ENCODE measurements at regions not wholly inside any gene's neighbourhood (a gene's known extent, or its start where the extent isn't known, plus 50 kb on each side); places are given as distances from the start of the nearest gene placed in this dataset.

DNA sequence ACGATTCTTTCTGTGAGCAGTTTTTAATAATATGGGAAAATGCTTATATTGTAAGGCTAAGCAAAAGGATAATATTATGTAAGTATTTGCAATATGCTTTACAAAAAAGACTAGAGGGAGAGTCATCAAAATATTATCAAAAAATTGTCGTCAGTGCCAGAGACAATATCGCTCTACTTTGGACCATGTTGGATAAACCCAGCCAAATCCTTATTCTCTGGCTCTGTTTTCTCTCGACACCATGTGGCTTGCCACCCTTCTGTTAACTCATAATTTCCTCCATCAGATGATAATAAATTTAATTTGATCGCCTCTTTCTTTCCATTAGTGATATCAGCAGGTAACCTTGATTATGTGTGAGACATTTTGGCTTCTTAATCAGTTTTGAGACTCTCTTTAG lies 129.9 kb downstream of the CDC42EP3 start:
- H3K9ac ChIP-seq = no peak overlapping the region
- H3K36me3 ChIP-seq (ENCODE audit: control insufficient read depth, insufficient read depth, low read length) = no peaks in the 10 kb centered on the region
- H3K27me3 ChIP-seq (ENCODE audit: control insufficient read depth, insufficient read depth, low read length) = no peaks in the 10 kb centered on the region
- no peak overlapping the region for H3K4me3 ChIP-seq (ENCODE audit: low read depth, low read length)
- H3K27ac ChIP-seq = no peak overlapping the region
- no peak for TF ChIP-seq CTCF (IDR thresholded peaks at IDR 0.05)
- no peak overlapping the region for H3K4me2 ChIP-seq (ENCODE audit: low read length)
- no peaks in the 10 kb centered on the region for H3K9me3 ChIP-seq (ENCODE audit: control insufficient read depth, low read length)
- H3K4me1 ChIP-seq = no peaks in the 10 kb centered on the region
- no peak overlapping the region for H2AFZ ChIP-seq
- no peaks in the 10 kb centered on the region for H3K79me2 ChIP-seq

DNA sequence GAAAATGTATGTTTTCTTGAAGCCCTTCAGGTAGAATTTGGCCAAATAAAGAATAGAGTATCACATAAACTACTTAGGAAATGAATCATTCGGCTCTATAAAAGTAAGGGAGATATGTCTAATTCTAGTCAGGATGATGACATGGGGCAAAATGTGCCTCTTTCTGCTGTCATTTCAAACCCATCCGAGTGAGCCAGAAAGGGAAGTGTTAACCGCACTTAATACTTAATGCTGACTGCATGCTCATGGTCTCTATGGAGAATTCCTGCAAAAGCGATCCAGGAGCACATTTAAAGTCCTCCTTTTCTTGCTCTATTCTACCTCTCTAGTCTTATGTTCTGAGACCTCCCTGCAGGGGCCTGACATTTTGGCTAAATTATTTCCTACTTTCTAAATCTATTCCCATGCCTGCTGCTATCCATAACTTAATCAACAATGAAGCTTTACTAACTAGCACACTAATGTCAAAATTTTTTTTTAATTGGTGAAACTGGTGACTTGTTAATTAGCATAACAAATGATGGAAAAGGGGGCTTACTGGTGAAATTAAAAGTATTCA lies 127.4 kb downstream of the CDC42EP3 start:
- Histone ChIP-seq H3K4me2 (ENCODE audit: low read length) (no peak overlapping the region), H3K36me3 (ENCODE audit: control insufficient read depth, insufficient read depth, low read length) (no peaks in the 10 kb centered on the region)
- no peak for TF ChIP-seq CTCF (IDR thresholded peaks at IDR 0.05)

DNA sequence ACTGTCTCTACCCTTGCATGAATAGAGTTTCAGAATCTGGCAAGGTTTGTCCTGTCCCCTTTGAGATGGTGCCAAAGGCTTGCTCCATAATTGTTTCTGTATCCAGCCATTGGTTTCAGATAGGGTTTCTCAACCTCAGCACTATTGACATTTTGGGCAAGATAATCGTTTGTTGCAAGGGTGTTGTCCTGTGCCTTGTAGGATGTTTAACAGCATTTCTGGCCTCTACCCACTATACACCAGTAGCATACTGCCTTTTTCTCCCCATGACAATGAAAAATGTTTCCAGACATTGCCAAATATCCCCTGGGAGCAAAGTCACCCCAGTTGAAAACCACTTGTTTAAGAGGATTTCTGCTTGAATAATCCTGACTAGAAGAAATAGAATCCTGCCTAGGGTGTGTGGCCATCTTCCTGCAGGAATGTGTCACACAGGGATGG lies 126.8 kb downstream of the CDC42EP3 start:
- no peaks in the 10 kb centered on the region for H3K9me3 ChIP-seq (ENCODE audit: control insufficient read depth, low read length)
- no peaks in the 10 kb centered on the region for H3K79me2 ChIP-seq
- no peak overlapping the region for H2AFZ ChIP-seq
- H3K9ac ChIP-seq = no peak overlapping the region
- no peak overlapping the region for H3K4me3 ChIP-seq (ENCODE audit: low read depth, low read length)
- H3K4me2 ChIP-seq (ENCODE audit: low read length) = no peak overlapping the region
- H3K36me3 ChIP-seq (ENCODE audit: control insufficient read depth, insufficient read depth, low read length) = no peaks in the 10 kb centered on the region
- no peak overlapping the region for H3K27ac ChIP-seq
- H3K4me1 ChIP-seq = no peaks in the 10 kb centered on the region
- no peak for TF ChIP-seq CTCF (IDR thresholded peaks at IDR 0.05)
- no peaks in the 10 kb centered on the region for H3K27me3 ChIP-seq (ENCODE audit: control insufficient read depth, insufficient read depth, low read length)

More for the DNA sequence above, 127.4 kb downstream of the CDC42EP3 start:
- H3K4me3 ChIP-seq (ENCODE audit: low read depth, low read length) = no peak overlapping the region
- H3K27me3 ChIP-seq (ENCODE audit: control insufficient read depth, insufficient read depth, low read length) = no peaks in the 10 kb centered on the region
- H2AFZ ChIP-seq = no peak overlapping the region
- H3K79me2 ChIP-seq = no peaks in the 10 kb centered on the region
- H3K9ac ChIP-seq = no peak overlapping the region
- H3K9me3 ChIP-seq (ENCODE audit: control insufficient read depth, low read length) = no peaks in the 10 kb centered on the region
- H3K27ac ChIP-seq = no peak overlapping the region
- H3K4me1 ChIP-seq = no peaks in the 10 kb centered on the region

GRCh38 chr2:37549598-37549997 lies 121.8 kb downstream of the CDC42EP3 start:
- H3K4me2 ChIP-seq (ENCODE audit: low read length) = no peak overlapping the region
- H2AFZ ChIP-seq = no peak overlapping the region
- no peaks in the 10 kb centered on the region for H3K79me2 ChIP-seq
- TF ChIP-seq CTCF (IDR thresholded peaks at IDR 0.05) = no peak
- no peak overlapping the region for H3K4me3 ChIP-seq (ENCODE audit: low read depth, low read length)
- H3K36me3 ChIP-seq (ENCODE audit: control insufficient read depth, insufficient read depth, low read length) = no peaks in the 10 kb centered on the region
- H3K4me1 ChIP-seq = no peaks in the 10 kb centered on the region
- H3K9ac ChIP-seq = no peak overlapping the region
- no peaks in the 10 kb centered on the region for H3K9me3 ChIP-seq (ENCODE audit: control insufficient read depth, low read length)
- H3K27me3 ChIP-seq (ENCODE audit: control insufficient read depth, insufficient read depth, low read length) = no peaks in the 10 kb centered on the region
- H3K27ac ChIP-seq = no peak overlapping the region

DNA sequence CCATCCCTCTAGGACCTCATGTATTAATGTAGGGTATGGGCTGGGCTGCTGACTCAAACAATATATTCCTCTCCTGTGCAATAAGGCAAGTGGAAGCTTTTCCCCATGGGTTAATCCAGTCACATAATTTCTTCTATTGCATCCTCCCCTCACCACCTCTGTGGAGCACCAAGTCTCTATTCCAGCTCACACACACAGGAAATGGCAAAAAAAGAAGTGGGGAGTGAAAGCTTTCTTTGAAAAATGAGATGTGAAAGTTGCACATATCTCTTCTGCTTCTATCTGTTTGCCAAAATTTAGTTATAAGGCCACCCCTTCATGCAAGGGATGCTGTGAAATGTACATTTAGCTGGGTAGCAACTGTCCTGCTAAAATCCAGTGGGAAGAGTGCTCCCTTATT lies 121.3 kb downstream of the CDC42EP3 start:
- Histone ChIP-seq H3K9ac (no peak overlapping the region), H2AFZ (no peak overlapping the region), H3K9me3 (ENCODE audit: control insufficient read depth, low read length) (no peaks in the 10 kb centered on the region), H3K27me3 (ENCODE audit: control insufficient read depth, insufficient read depth, low read length) (no peaks in the 10 kb centered on the region), H3K4me3 (ENCODE audit: low read depth, low read length) (no peak overlapping the region), H3K4me1 (no peaks in the 10 kb centered on the region), H3K27ac (no peak overlapping the region), H3K79me2 (no peaks in the 10 kb centered on the region), H3K36me3 (ENCODE audit: control insufficient read depth, insufficient read depth, low read length) (no peaks in the 10 kb centered on the region), H3K4me2 (ENCODE audit: low read length) (no peak overlapping the region)
- TF ChIP-seq CTCF (IDR thresholded peaks at IDR 0.05) = no peak

Data from parathyroid adenoma (tissue), 2 donors.